HL-60 (cell line): ENCODE measurements at regions not wholly inside any gene's neighbourhood (a gene's known extent, or its start where the extent isn't known, plus 50 kb on each side); places are given as distances from the start of the nearest gene placed in this dataset.
"Not testable (repeated sequence)": the region's sequence is repeated elsewhere in the genome, so short reads cannot be mapped to it uniquely, and the experiment has no call there.

Experiments
- CTCF ChIP-seq: IDR thresholded peaks from one replicate; pipeline ENCODE4 v1.5.1; 2011; ENCODE audit warnings: low read length, control low read depth, inconsistent platforms; ENCODE audit not compliant: insufficient read depth
- GABPA ChIP-seq: IDR thresholded peaks from 2 replicates; pipeline ENCODE4 v1.6.1; 2012; ENCODE audit warnings: low read depth
- POLR2AphosphoS5 ChIP-seq: IDR thresholded peaks from 2 replicates; pipeline ENCODE4 v1.6.1; 2012; ENCODE audit warnings: low read depth
- TF ChIP-seq, protein P1 (sequence below): IDR thresholded peaks from 2 replicates; pipeline ENCODE4 v1.6.1; 2012; ENCODE audit warnings: low read depth; ENCODE audit not compliant: insufficient replicate concordance

- TF ChIP-seq POLR2AphosphoS5, CTCF, GABPA: not testable (repeated sequence)
- TF ChIP-seq, protein P1, sequence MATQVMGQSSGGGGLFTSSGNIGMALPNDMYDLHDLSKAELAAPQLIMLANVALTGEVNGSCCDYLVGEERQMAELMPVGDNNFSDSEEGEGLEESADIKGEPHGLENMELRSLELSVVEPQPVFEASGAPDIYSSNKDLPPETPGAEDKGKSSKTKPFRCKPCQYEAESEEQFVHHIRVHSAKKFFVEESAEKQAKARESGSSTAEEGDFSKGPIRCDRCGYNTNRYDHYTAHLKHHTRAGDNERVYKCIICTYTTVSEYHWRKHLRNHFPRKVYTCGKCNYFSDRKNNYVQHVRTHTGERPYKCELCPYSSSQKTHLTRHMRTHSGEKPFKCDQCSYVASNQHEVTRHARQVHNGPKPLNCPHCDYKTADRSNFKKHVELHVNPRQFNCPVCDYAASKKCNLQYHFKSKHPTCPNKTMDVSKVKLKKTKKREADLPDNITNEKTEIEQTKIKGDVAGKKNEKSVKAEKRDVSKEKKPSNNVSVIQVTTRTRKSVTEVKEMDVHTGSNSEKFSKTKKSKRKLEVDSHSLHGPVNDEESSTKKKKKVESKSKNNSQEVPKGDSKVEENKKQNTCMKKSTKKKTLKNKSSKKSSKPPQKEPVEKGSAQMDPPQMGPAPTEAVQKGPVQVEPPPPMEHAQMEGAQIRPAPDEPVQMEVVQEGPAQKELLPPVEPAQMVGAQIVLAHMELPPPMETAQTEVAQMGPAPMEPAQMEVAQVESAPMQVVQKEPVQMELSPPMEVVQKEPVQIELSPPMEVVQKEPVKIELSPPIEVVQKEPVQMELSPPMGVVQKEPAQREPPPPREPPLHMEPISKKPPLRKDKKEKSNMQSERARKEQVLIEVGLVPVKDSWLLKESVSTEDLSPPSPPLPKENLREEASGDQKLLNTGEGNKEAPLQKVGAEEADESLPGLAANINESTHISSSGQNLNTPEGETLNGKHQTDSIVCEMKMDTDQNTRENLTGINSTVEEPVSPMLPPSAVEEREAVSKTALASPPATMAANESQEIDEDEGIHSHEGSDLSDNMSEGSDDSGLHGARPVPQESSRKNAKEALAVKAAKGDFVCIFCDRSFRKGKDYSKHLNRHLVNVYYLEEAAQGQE, result not testable (repeated sequence)
Measured at GRCh38 chr18:62469131-62469530, 53.7 kb upstream of the ZCCHC2 start.
